ENCODE measurements at regions not wholly inside any gene's neighbourhood (a gene's known extent, or its start where the extent isn't known, plus 50 kb on each side); places are given as distances from the start of the nearest gene placed in this dataset.
"Not testable (repeated sequence)": the region's sequence is repeated elsewhere in the genome, so short reads cannot be mapped to it uniquely, and the experiment has no call there.

- Histone ChIP-seq H3K4me1 (ENCODE audit: control insufficient read depth in 2 of 2, insufficient read depth in 2 of 2, low read length in 2 of 2) (no peaks in the 10 kb centered on the region), H3K9me3 (ENCODE audit: control insufficient read depth in 2 of 2, insufficient read depth in 1 of 2, low read length in 1 of 2) (no peaks in the 10 kb centered on the region), H3K4me3 (ENCODE audit: low read length in 2 of 2) (no peak overlapping the region), H3K36me3 (ENCODE audit: control insufficient read depth in 2 of 2, insufficient read depth in 2 of 2, low read length in 1 of 2) (no peaks in the 10 kb centered on the region), H3K27ac (ENCODE audit: low read depth in 1 of 2, low read length in 1 of 2) (no peak overlapping the region), H3K27me3 (ENCODE audit: control insufficient read depth in 2 of 2, insufficient read depth in 1 of 2, low read length in 1 of 2) (no peaks in the 10 kb centered on the region)
- DNase-seq (ENCODE audit: low read depth in 6 of 9, low spot score in 9 of 9), result no peak
- WGBS, result 94% methylated on average over 4 of the region's 4 CpGs
Observed at GRCh38 chr3:81336470-81336869, 425.0 kb downstream of the GBE1 start.

- H3K27me3 ChIP-seq (ENCODE audit: control insufficient read depth in 2 of 2, insufficient read depth in 1 of 2, low read length in 1 of 2); H3K4me3 ChIP-seq (ENCODE audit: low read length in 2 of 2); H3K36me3 ChIP-seq (ENCODE audit: control insufficient read depth in 2 of 2, insufficient read depth in 2 of 2, low read length in 1 of 2); DNase-seq (ENCODE audit: low read depth in 6 of 9, low spot score in 9 of 9); H3K4me1 ChIP-seq (ENCODE audit: control insufficient read depth in 2 of 2, insufficient read depth in 2 of 2, low read length in 2 of 2); H3K27ac ChIP-seq (ENCODE audit: low read depth in 1 of 2, low read length in 1 of 2); H3K9me3 ChIP-seq (ENCODE audit: control insufficient read depth in 2 of 2, insufficient read depth in 1 of 2, low read length in 1 of 2): not testable (repeated sequence)
- WGBS, result 94% methylated on average over 7 of the region's 7 CpGs
Observed at GRCh38 chr3:81329835-81330234, 431.6 kb downstream of the GBE1 start.

GRCh38 chr3:81326245-81326644 is 435.2 kb downstream of the GBE1 start:
- Histone ChIP-seq H3K27me3 (ENCODE audit: control insufficient read depth in 2 of 2, insufficient read depth in 1 of 2, low read length in 1 of 2) (no peaks in the 10 kb centered on the region), H3K27ac (ENCODE audit: low read depth in 1 of 2, low read length in 1 of 2) (no peak overlapping the region), H3K36me3 (ENCODE audit: control insufficient read depth in 2 of 2, insufficient read depth in 2 of 2, low read length in 1 of 2) (no peaks in the 10 kb centered on the region), H3K4me1 (ENCODE audit: control insufficient read depth in 2 of 2, insufficient read depth in 2 of 2, low read length in 2 of 2) (no peaks in the 10 kb centered on the region), H3K4me3 (ENCODE audit: low read length in 2 of 2) (no peak overlapping the region), H3K9me3 (ENCODE audit: control insufficient read depth in 2 of 2, insufficient read depth in 1 of 2, low read length in 1 of 2) (no peaks in the 10 kb centered on the region)
- 98% methylated on average over 8 of the region's 8 CpGs for WGBS
- DNase-seq (ENCODE audit: low read depth in 6 of 9, low spot score in 9 of 9), result no peak

GRCh38 chr3:81320862-81321261 is 440.6 kb downstream of the GBE1 start:
- H3K4me3 ChIP-seq (ENCODE audit: low read length in 2 of 2), result no peak overlapping the region
- no peak for DNase-seq (ENCODE audit: low read depth in 6 of 9, low spot score in 9 of 9)
- no peaks in the 10 kb centered on the region for H3K9me3 ChIP-seq (ENCODE audit: control insufficient read depth in 2 of 2, insufficient read depth in 1 of 2, low read length in 1 of 2)
- H3K27ac ChIP-seq (ENCODE audit: low read depth in 1 of 2, low read length in 1 of 2), result no peak overlapping the region
- H3K27me3 ChIP-seq (ENCODE audit: control insufficient read depth in 2 of 2, insufficient read depth in 1 of 2, low read length in 1 of 2), result no peaks in the 10 kb centered on the region
- no peaks in the 10 kb centered on the region for H3K4me1 ChIP-seq (ENCODE audit: control insufficient read depth in 2 of 2, insufficient read depth in 2 of 2, low read length in 2 of 2)
- no peaks in the 10 kb centered on the region for H3K36me3 ChIP-seq (ENCODE audit: control insufficient read depth in 2 of 2, insufficient read depth in 2 of 2, low read length in 1 of 2)

GRCh38 chr3:81315030-81315429 is 446.4 kb downstream of the GBE1 start:
- H3K36me3 ChIP-seq (ENCODE audit: control insufficient read depth in 2 of 2, insufficient read depth in 2 of 2, low read length in 1 of 2), result no peaks in the 10 kb centered on the region
- no peak for DNase-seq (ENCODE audit: low read depth in 6 of 9, low spot score in 9 of 9)
- H3K9me3 ChIP-seq (ENCODE audit: control insufficient read depth in 2 of 2, insufficient read depth in 1 of 2, low read length in 1 of 2), result no peaks in the 10 kb centered on the region
- no peaks in the 10 kb centered on the region for H3K4me1 ChIP-seq (ENCODE audit: control insufficient read depth in 2 of 2, insufficient read depth in 2 of 2, low read length in 2 of 2)
- no peak overlapping the region for H3K27ac ChIP-seq (ENCODE audit: low read depth in 1 of 2, low read length in 1 of 2)
- H3K27me3 ChIP-seq (ENCODE audit: control insufficient read depth in 2 of 2, insufficient read depth in 1 of 2, low read length in 1 of 2), result no peaks in the 10 kb centered on the region
- no peak overlapping the region for H3K4me3 ChIP-seq (ENCODE audit: low read length in 2 of 2)

GRCh38 chr3:81311321-81311720 is 450.1 kb downstream of the GBE1 start:
- Histone ChIP-seq H3K27me3 (ENCODE audit: control insufficient read depth in 2 of 2, insufficient read depth in 1 of 2, low read length in 1 of 2) (no peaks in the 10 kb centered on the region), H3K9me3 (ENCODE audit: control insufficient read depth in 2 of 2, insufficient read depth in 1 of 2, low read length in 1 of 2) (no peaks in the 10 kb centered on the region), H3K4me3 (ENCODE audit: low read length in 2 of 2) (no peak overlapping the region), H3K4me1 (ENCODE audit: control insufficient read depth in 2 of 2, insufficient read depth in 2 of 2, low read length in 2 of 2) (no peaks in the 10 kb centered on the region), H3K27ac (ENCODE audit: low read depth in 1 of 2, low read length in 1 of 2) (no peak overlapping the region), H3K36me3 (ENCODE audit: control insufficient read depth in 2 of 2, insufficient read depth in 2 of 2, low read length in 1 of 2) (no peaks in the 10 kb centered on the region)
- DNase-seq (ENCODE audit: low read depth in 6 of 9, low spot score in 9 of 9), result no peak

- no peak overlapping the region for H3K4me3 ChIP-seq (ENCODE audit: low read length in 2 of 2)
- no peak for DNase-seq (ENCODE audit: low read depth in 6 of 9, low spot score in 9 of 9)
- H3K27me3 ChIP-seq (ENCODE audit: control insufficient read depth in 2 of 2, insufficient read depth in 1 of 2, low read length in 1 of 2), result no peaks in the 10 kb centered on the region
- no peaks in the 10 kb centered on the region for H3K4me1 ChIP-seq (ENCODE audit: control insufficient read depth in 2 of 2, insufficient read depth in 2 of 2, low read length in 2 of 2)
- H3K9me3 ChIP-seq (ENCODE audit: control insufficient read depth in 2 of 2, insufficient read depth in 1 of 2, low read length in 1 of 2), result no peaks in the 10 kb centered on the region
- no peaks in the 10 kb centered on the region for H3K36me3 ChIP-seq (ENCODE audit: control insufficient read depth in 2 of 2, insufficient read depth in 2 of 2, low read length in 1 of 2)
- WGBS, result 96% methylated on average over 1 of the region's 1 CpG
- no peak overlapping the region for H3K27ac ChIP-seq (ENCODE audit: low read depth in 1 of 2, low read length in 1 of 2)
Observed at GRCh38 chr3:81308306-81308705, 453.1 kb downstream of the GBE1 start.

DNA sequence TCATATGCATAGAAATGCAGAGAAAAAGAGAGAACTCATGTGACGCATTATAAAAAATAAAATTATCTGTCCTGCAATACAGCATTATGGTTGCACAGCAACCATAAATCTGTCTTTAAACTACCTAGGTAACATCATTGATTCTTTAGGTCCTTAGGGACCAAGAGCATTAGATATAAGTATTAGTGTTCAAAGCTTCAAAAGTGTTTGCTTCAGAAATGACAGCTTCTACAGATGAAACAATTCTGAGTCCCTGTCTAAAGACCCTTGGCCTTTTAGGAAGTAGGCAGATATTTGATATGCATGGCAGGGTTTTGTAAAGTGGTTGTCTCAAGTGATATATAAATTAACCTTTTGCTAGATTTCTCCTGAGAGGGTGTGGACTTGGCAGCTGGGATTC is 454.2 kb downstream of the GBE1 start:
- Histone ChIP-seq H3K4me3 (ENCODE audit: low read length in 2 of 2) (no peak overlapping the region), H3K36me3 (ENCODE audit: control insufficient read depth in 2 of 2, insufficient read depth in 2 of 2, low read length in 1 of 2) (no peaks in the 10 kb centered on the region), H3K4me1 (ENCODE audit: control insufficient read depth in 2 of 2, insufficient read depth in 2 of 2, low read length in 2 of 2) (no peaks in the 10 kb centered on the region), H3K9me3 (ENCODE audit: control insufficient read depth in 2 of 2, insufficient read depth in 1 of 2, low read length in 1 of 2) (no peaks in the 10 kb centered on the region), H3K27me3 (ENCODE audit: control insufficient read depth in 2 of 2, insufficient read depth in 1 of 2, low read length in 1 of 2) (no peaks in the 10 kb centered on the region), H3K27ac (ENCODE audit: low read depth in 1 of 2, low read length in 1 of 2) (no peak overlapping the region)
- DNase-seq (ENCODE audit: low read depth in 6 of 9, low spot score in 9 of 9), result no peak
- 100% methylated on average over 1 of the region's 1 CpG for WGBS

- Histone ChIP-seq H3K36me3 (ENCODE audit: control insufficient read depth in 2 of 2, insufficient read depth in 2 of 2, low read length in 1 of 2) (no peaks in the 10 kb centered on the region), H3K27ac (ENCODE audit: low read depth in 1 of 2, low read length in 1 of 2) (no peak overlapping the region), H3K4me3 (ENCODE audit: low read length in 2 of 2) (no peak overlapping the region), H3K27me3 (ENCODE audit: control insufficient read depth in 2 of 2, insufficient read depth in 1 of 2, low read length in 1 of 2) (no peaks in the 10 kb centered on the region), H3K9me3 (ENCODE audit: control insufficient read depth in 2 of 2, insufficient read depth in 1 of 2, low read length in 1 of 2) (no peaks in the 10 kb centered on the region), H3K4me1 (ENCODE audit: control insufficient read depth in 2 of 2, insufficient read depth in 2 of 2, low read length in 2 of 2) (no peaks in the 10 kb centered on the region)
- WGBS, result 93% methylated on average over 2 of the region's 2 CpGs
- no peak for DNase-seq (ENCODE audit: low read depth in 6 of 9, low spot score in 9 of 9)
Observed at GRCh38 chr3:81303321-81303720, 458.1 kb downstream of the GBE1 start.

DNA sequence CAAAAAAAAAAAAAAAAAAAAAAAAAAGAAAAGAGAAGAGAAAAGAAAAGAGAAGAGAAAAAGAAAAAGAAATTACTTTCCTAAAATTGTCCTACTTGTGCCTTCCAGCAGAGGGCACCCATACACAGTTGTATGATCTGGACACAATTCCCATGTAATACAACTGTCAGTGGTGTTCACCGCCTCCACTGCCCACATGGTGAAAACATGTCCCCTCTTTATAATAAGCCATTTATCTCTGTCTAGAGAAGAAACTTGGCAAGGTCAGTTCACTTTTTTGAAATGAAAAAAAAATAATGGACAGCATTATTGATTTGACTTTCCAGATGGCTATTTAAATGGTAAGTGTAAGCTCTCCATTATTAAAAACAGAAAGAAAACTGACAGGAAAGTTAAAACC is 459.4 kb downstream of the GBE1 start:
- peak in 4 of 9 donors; percentile 0 to 13 (median 6) for DNase-seq (ENCODE audit: low read depth in 6 of 9, low spot score in 9 of 9)

More for the DNA sequence above, 459.4 kb downstream of the GBE1 start:
- Histone ChIP-seq H3K9me3 (ENCODE audit: control insufficient read depth in 2 of 2, insufficient read depth in 1 of 2, low read length in 1 of 2) (no peaks in the 10 kb centered on the region), H3K4me3 (ENCODE audit: low read length in 2 of 2) (no peak overlapping the region), H3K27ac (ENCODE audit: low read depth in 1 of 2, low read length in 1 of 2) (no peak overlapping the region), H3K4me1 (ENCODE audit: control insufficient read depth in 2 of 2, insufficient read depth in 2 of 2, low read length in 2 of 2) (no peaks in the 10 kb centered on the region), H3K36me3 (ENCODE audit: control insufficient read depth in 2 of 2, insufficient read depth in 2 of 2, low read length in 1 of 2) (no peaks in the 10 kb centered on the region), H3K27me3 (ENCODE audit: control insufficient read depth in 2 of 2, insufficient read depth in 1 of 2, low read length in 1 of 2) (no peaks in the 10 kb centered on the region)
- WGBS, result 26% methylated on average over 1 of the region's 1 CpG

Data from thymus (tissue), 11 donors.